Adrenal gland (tissue), 5 donors: ENCODE measurements at regions not wholly inside any gene's neighbourhood (a gene's known extent, or its start where the extent isn't known, plus 50 kb on each side); places are given as distances from the start of the nearest gene placed in this dataset.

Experiments used
- CTCF ChIP-seq, 6 experiments: fragments of 450-650 bp in 4 of 6; fragments of 200-600 bp in 2 of 6; sonication (generic) in 1 of 6; IDR thresholded peaks; 1 replicate in 5 of 6; 2 replicates in 1 of 6; pipeline versions ENCODE4 v1.5.1 to v1.8.0; 2016 to 2021; ENCODE audit warnings: antibody characterized with exemption in 6 of 6, mild to moderate bottlenecking in 2 of 6, moderate library complexity in 1 of 6
- POLR2A ChIP-seq, 2 donors: fragments of 450-650 bp; IDR thresholded peaks; one replicate each; pipeline ENCODE4 v1.6.1; 2017; ENCODE audit warnings: antibody characterized with exemption in 2 of 2, mild to moderate bottlenecking in 2 of 2, moderate library complexity in 1 of 2
- donor health status: DM: no; HTN: no; CAD: no.

- no peak for TF ChIP-seq POLR2A (IDR thresholded peaks at IDR 0.05)
- no peak for TF ChIP-seq CTCF (IDR thresholded peaks at IDR 0.05)
These were observed 128.6 kb upstream of the SPACA1 start for GRCh38 chr6:87919001-87919400.
